ENCODE measurements at regions not wholly inside any gene's neighbourhood (a gene's known extent, or its start where the extent isn't known, plus 50 kb on each side); places are given as distances from the start of the nearest gene placed in this dataset.
"Not testable (repeated sequence)": the region's sequence is repeated elsewhere in the genome, so short reads cannot be mapped to it uniquely, and the experiment has no call there.

GRCh38 chr6:170232186-170233002, 58.5 kb downstream of the DLL1 start:
- DNase-seq: no peak

GRCh38 chr6:170231293-170232185, 59.3 kb downstream of the DLL1 start:
- no peak for DNase-seq

- DNase-seq: no peak
Measured at GRCh38 chr6:170230520-170231292, 60.2 kb downstream of the DLL1 start.

GRCh38 chr6:170229851-170230519, 60.9 kb downstream of the DLL1 start:
- no peak for DNase-seq

- DNase-seq: no peak
Measured at GRCh38 chr6:170229396-170229795, 61.5 kb downstream of the DLL1 start.

- DNase-seq: no peak
Measured at GRCh38 chr6:170228946-170229310, 62.0 kb downstream of the DLL1 start.

- no peak for DNase-seq
Measured at GRCh38 chr6:170227996-170228945, 62.6 kb downstream of the DLL1 start.

- DNase-seq: no peak
Measured at GRCh38 chr6:170227521-170227983, 63.3 kb downstream of the DLL1 start.

- peak; percentile 8 for DNase-seq
Measured at GRCh38 chr6:170226647-170227046, 64.2 kb downstream of the DLL1 start.

- DNase-seq: peak; percentile 16
Measured at GRCh38 chr6:170225852-170226417, 64.9 kb downstream of the DLL1 start.

GRCh38 chr6:170224694-170225660, 65.9 kb downstream of the DLL1 start:
- peak; percentile 9 for DNase-seq

GRCh38 chr6:170223718-170224693, 66.9 kb downstream of the DLL1 start:
- DNase-seq: peak; percentile 19

- DNase-seq: peak; percentile 51
Measured at GRCh38 chr6:170222498-170223471, 68.1 kb downstream of the DLL1 start.

- peak; percentile 13 for DNase-seq
Measured at GRCh38 chr6:170221753-170222400, 69.0 kb downstream of the DLL1 start.

GRCh38 chr6:170221052-170221752, 69.7 kb downstream of the DLL1 start:
- DNase-seq: peak; percentile 9

GRCh38 chr6:170213637-170214018, 77.2 kb downstream of the DLL1 start:
- not testable (repeated sequence) for DNase-seq

Data from left hindlimb (tissue), 1 donor.